Stimulated activated CD8-positive, alpha-beta memory T cell treated with anti-CD3 and anti-CD28 coated beads, Interleukin-7, amount 100 ng/mL, for 4 hours (primary cell): ENCODE measurements at regions not wholly inside any gene's neighbourhood (a gene's known extent, or its start where the extent isn't known, plus 50 kb on each side); places are given as distances from the start of the nearest gene placed in this dataset.

Experiments used
- DNase-seq, 2 donors: peaks; one replicate each; pipeline ENCODE4 v3.0.0-alpha.2; 2020; ENCODE audit warnings: low read depth in 2 of 2

- no peak for DNase-seq
These were observed 366.0 kb upstream of the PDGFD start for GRCh38 chr11:104529906-104530305.

- DNase-seq, result no peak
These were observed 365.3 kb upstream of the PDGFD start for GRCh38 chr11:104529213-104529612.

- no peak for DNase-seq
These were observed 362.1 kb upstream of the PDGFD start for GRCh38 chr11:104526006-104526405.

GRCh38 chr11:104525416-104525815 lies 361.5 kb upstream of the PDGFD start:
- DNase-seq, result no peak

- DNase-seq, result no peak
These were observed 360.3 kb upstream of the PDGFD start for GRCh38 chr11:104524254-104524653.

GRCh38 chr11:104523611-104524010 lies 359.7 kb upstream of the PDGFD start:
- no peak for DNase-seq

GRCh38 chr11:104522650-104523049 lies 358.7 kb upstream of the PDGFD start:
- DNase-seq, result no peak

DNA sequence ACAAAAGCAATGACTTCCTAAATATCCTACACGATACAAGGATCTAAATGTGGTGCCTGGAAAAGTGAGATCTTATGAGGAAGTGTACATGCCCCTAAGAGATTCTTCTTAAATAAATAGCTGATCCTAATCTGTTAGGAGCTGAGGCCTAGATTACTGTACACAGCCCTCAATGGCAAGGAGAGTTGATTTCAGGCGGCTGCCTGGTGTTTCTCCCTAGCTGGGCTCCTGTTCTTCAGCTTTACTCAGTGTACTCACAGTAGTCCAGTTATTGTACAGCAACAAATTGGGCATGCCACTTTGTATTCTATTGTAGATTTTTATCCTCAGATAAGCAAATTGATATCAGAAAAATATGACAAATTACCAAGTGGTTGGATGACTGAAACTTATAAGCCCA lies 358.2 kb upstream of the PDGFD start:
- DNase-seq, result no peak

DNA sequence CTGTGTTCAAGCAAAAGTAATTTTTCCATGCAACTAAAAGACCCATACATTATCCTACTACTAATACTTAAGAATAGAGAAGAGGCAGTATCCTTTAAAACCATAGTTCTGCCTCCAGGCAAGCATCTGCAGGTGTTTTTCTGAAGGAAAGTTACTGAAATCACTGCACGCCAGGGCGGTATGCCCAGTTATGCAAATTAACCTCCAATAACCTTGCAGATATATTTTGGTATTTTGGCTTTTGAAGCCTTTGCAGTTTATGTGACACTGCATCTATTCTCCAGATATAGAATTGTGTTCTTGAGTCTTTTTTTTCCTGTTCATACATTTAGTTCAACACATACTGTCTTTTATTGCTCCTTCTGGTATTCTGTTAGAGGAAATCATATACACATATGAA lies 346.2 kb upstream of the PDGFD start:
- DNase-seq, result no peak

DNA sequence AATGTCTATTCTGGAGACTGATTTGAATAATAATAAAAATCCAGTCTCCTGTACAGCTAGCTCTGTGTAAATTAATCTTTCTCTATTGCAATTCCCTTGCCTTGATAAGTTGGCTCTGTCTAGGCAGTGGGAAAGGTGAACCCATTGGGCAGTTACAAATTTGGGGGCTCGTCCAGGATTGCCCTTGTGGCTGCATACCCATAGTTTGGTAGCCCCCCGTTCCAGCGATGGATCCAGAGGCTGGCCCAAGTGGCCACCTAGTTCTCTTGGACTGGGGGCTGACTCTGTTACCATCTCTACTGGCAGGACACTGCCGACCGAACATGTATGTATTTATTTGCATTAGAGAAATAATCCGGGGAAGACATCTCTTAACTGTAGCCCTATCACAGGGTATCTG lies 326.2 kb upstream of the PDGFD start:
- no peak for DNase-seq

GRCh38 chr11:104488561-104488960 lies 324.6 kb upstream of the PDGFD start:
- DNase-seq, result no peak

DNA sequence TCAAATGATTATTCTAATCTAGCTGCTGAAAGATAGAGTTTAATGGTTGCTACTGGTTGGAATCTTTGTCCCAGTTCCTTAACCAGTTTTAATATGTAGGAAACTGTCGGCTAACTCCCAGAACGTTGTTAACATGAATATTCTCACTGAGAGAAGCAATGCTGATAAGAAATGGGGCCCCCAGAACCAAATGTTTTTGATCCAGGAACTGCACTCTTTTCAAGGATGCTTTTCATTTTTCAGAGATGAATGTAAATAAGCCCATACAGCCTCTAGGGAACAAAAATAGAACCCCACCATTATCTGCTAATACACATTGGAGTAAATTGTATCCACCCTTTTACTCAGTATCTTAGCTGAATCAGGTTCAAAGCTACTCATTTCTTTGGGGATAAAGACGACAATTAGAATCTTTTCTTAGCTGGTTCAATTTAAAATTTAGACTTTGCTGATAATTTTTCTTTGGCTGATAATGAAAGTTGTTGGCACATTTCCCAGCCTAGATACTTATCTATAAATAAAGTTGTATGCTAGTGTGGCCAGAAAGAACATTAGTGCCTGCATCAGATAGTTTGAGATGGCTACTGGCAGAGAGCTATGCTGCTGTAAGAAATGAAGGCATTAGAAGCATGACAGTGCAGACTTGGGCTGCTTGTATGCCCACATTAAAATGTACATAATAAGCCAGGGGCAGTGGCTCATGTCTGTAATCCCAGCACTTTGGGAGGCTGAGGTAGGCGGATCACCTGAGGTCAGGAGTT lies 323.3 kb upstream of the PDGFD start:
- no peak for DNase-seq

- no peak for DNase-seq
These were observed 321.0 kb upstream of the PDGFD start for GRCh38 chr11:104484804-104485554.

GRCh38 chr11:104476898-104477297 lies 313.0 kb upstream of the PDGFD start:
- DNase-seq, result no peak

DNA sequence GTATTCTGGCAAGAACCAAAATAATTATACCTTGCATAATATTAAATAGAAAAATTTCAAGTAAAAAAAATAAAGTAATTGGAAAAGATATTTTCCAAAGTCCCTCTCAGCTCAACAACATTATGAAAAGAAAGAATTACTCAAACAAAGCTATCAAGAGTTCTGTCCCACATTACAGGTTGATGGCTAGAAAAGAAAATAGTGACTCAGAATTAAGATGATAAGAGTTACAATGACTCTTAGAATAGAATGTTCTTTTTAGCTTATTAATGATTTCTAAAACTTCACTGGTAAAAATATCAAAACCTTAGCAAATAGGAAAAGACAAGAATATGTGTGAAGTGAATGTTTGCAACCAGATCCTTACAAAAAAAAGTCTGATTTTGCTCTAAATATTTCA lies 312.5 kb upstream of the PDGFD start:
- DNase-seq, result no peak

- no peak for DNase-seq
These were observed 303.5 kb upstream of the PDGFD start for GRCh38 chr11:104467404-104467803.

GRCh38 chr11:104465321-104465720 lies 301.4 kb upstream of the PDGFD start:
- no peak for DNase-seq

GRCh38 chr11:104464691-104465090 lies 300.7 kb upstream of the PDGFD start:
- no peak for DNase-seq

GRCh38 chr11:104462341-104462740 lies 298.4 kb upstream of the PDGFD start:
- no peak for DNase-seq

GRCh38 chr11:104451197-104451893 lies 287.4 kb upstream of the PDGFD start:
- no peak for DNase-seq

- DNase-seq, result no peak
These were observed 279.4 kb upstream of the PDGFD start for GRCh38 chr11:104443387-104443786.

GRCh38 chr11:104442321-104442720 lies 278.4 kb upstream of the PDGFD start:
- no peak for DNase-seq

GRCh38 chr11:104435494-104435893 lies 271.5 kb upstream of the PDGFD start:
- DNase-seq, result no peak
